Fibroblast of peridontal ligament (primary cell): ENCODE measurements at regions not wholly inside any gene's neighbourhood (a gene's known extent, or its start where the extent isn't known, plus 50 kb on each side); places are given as distances from the start of the nearest gene placed in this dataset.

ENCODE experiments used
- DNase-seq: peaks from one replicate; pipeline ENCODE4 v3.0.0-alpha.2; 2010; ENCODE audit errors: extremely low read depth

DNA sequence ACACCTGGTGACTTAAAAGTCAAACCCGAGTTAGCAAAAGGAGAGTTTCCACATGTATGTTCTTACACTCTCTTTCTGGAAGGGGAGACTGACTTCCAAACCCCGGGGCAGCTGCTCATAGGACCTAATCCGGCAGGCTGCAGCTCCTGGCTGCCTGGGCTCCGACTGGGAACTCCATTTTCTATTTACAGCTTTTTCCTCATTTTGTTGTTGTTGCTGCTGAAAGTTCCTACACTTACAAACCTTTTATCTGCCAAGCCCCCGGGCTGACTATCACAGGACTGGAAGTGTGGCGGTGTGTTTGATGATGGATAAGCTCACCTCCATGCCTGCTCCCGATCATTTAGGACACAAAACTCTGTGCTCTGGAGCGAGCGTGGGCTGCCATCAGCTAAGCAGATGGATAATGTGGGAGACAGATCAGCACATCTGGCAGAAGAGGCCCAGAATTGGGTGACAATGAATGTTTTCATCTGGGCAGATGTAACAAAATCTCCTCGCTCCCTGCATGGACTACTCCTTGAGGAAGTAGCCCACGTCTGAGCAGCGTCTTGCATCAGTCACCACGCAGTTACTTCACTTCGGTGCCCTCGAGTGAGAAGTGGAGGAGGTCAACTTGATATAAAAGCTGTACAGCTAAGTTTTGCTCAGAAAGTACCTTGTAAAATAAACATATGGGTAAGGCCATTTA is 114.4 kb upstream of the COPS8 start:
- no peak for DNase-seq

DNA sequence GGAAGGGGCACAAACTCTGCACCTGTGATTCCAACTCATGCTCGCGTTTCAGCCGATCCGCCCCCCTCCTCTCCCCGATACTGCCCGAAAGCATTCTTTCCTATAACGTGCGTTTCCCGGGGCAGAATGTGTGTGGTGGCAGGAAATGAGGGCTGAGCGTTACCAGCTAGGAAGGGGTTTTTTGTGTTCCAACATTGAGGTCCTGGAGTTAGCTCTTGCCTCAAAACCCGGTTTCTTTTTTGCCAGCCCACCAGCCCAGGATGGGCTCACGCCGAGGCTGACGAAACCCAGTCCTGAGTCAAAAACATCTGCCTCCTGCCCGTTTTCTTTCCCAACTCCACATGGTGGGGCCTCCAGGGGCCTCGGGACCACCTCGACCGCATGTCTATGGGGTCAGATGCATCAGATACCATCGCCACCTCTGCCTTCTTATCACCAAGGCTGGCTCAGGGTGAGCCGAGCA is 113.7 kb upstream of the COPS8 start:
- DNase-seq: no peak

DNA sequence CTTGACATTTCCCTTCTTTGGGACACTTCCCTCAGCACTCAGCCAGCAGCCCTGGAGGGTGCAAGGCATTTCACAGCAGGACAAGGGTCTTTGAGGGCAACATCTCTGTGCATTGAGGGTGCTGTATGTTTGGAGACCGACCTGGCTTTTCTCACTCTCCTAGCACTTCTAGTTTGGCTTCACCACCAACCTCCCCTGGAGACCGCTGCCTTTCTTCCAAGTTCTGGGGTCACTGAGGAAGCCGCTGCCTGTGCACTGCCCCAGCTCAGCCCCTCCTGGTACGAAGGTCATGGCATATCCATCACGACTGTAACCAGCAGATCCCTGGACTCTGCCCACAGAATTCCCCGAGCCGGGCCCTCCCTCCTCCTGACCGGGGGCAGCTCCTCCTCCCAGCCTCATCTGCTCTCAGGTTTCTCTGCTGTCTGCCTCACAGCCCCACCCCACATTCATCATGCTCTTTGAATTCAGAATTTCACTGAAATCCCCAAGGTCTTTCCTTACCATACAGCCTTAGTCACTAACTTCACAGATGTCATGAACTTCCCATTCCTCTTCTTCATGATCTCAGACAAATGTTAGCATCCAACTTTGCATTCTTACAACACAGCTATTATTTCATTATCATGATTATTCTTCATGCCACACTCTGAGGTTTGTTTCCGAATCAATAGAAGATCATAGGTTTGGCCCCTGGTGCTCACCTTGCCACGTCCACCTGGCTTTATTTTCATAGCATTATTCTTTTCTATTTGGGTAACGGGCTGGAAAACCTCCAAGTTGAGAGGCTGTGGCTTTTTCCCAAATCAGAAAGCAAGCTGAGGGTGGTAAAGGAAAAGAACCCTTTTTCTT is 113.0 kb upstream of the COPS8 start:
- peak; percentile 96 for DNase-seq

DNA sequence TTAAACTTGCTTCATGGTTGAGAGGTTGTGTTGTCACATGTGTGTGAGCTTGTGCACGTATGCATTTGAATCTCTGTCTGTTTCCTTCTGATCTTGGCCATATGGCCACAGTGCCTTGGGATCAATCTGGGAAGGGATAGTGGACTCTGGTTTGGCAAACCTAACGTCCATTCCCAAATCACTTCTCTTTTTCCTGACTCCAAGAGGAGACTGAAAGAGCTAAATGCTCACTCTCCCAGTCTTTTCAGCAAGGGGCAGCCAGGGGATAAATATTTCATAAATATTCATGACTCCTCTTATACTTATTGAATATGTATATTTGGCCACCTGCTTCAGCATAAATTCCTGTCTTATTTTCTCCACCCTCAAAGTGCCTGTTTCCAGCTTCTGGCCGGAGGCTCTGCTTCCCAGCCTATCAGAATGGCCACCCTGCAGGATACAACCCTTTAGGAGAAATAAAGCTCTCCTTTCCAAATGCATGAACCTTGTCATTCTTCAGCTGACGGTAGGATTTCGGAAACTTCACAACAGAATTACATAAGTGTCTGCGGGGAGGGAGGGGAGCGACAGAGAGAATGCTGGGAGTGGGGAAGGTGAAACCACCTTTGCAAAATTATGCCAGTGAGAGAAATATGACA is 112.2 kb upstream of the COPS8 start:
- DNase-seq: no peak

DNA sequence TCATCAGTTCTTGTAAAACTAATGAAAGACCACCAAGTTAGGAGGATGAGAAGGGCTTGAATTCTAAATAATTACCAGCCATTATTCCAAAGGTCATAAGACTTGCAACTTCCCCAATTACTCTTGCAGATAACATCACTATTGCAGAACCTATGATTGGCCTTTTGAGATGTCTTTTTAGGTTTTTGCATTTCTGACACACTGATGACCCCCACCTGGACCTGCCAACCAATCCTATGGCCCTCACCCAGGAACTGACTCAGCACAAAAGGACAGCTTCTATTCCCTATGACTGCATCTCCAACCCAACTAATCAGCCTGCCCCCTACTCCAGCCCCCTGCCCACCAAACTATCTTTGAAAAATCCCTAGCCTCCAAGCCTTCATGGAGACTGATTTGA is 111.5 kb upstream of the COPS8 start:
- no peak for DNase-seq

DNA sequence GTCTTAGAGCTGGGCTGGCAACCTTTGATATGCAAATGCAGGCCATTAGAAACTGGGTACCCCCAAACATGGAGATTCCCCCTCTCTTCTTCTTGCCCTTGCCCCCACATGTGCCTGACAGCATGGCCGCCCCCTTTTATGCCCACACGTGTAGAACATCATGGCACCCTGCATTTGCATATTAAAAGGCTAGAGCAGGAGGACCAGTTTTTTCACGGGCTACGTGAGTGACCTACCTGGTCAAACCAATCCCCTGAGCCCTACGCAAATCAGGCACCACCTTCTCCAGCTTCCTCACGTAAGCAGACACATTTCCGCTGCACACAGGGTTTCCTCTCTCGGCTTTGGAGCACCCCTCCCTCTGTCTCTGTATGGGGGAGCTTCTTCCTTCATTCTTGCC is 110.9 kb upstream of the COPS8 start:
- DNase-seq: no peak

DNA sequence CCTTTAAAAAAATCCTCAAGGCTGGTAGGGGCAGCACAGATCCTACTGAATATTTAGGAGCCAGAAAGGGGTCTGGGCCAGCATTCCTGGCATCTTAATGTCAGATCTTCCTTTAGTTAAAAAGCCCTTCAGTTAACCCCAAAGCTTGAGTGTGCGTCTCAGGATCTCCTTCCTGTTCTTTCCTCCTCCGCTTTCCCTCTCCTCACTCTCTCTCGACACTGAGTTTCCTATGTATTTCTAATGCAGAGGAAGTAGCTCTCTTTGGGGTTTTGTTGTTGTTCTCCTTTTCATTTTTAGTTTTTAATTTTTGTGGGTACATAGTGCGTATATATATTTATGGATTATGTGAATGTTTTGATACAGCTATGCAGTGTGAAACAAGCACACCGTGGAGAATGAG is 109.9 kb upstream of the COPS8 start:
- no peak for DNase-seq

DNA sequence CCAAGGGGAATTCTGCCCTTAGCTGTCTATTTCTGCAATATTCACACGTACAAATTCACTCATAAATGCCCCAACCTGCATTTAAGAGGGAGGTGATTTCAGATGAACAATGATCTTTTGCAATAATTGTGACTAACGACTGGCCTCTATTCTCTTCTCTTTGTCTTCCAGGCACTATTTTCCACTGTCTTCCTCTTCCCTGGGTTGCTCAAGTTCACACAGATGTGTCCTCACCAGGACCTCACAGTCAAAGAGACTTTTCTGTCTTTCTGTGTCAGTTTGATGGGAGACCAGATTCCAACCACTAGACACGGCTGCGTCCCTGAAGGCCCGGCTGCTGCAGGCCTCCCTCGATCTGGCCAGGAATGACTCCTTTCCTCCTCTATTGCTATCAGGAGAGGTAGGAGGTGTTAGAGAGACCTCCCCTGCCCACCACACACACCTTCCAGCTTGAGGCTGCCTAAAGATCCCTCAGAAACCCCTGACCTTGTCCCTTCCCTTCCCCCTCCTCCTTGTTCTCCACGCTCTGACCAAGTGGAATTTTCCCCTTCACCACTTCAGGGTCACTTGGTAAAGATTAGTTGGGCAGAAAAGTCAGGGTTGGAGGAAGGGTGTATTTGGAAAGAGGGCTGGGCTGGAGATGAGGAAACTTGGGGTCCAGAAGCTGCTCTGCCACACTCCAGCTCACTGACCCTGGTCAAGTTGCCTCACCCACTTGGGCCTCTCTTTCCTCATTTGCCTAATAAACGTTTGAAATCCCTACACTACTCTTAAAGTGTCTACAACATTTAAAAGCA is 109.2 kb upstream of the COPS8 start:
- DNase-seq: no peak

DNA sequence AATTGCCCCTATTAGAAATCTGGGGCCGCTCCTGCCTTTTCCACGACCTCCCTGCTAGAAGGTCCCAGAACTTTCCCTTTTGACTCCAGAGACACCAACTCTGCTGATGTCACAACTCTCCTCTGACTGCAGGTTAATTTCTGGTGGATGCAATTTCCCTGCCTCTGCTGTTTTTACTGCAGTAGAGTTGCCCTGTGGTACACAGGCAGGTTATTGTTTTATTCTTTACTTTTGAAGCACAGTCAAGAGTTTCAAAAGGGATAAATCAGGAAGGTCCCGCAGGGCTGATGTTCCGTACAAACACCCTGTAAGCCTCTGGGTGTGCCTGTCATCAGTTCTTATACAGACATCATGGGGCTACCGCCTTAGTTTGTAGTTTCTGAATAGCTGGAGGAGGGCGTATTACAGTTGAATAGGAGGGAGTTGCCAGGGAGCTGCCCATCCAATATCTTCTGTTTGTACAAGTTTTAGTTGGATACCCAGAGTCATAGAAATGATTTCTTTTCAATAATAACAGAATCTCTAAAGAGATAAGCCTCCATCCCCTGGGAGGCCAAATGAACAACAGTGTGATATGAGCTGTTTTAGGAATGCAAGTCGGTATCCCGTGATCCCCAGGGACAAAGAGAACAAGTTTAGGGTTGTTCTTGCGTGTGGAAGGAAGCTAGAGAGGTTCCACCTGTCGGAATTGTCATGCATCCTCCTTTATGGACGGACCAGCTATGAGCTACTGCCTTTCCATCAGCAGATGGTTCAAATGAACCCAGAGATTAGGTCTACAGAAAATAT is 108.4 kb upstream of the COPS8 start:
- DNase-seq: no peak

DNA sequence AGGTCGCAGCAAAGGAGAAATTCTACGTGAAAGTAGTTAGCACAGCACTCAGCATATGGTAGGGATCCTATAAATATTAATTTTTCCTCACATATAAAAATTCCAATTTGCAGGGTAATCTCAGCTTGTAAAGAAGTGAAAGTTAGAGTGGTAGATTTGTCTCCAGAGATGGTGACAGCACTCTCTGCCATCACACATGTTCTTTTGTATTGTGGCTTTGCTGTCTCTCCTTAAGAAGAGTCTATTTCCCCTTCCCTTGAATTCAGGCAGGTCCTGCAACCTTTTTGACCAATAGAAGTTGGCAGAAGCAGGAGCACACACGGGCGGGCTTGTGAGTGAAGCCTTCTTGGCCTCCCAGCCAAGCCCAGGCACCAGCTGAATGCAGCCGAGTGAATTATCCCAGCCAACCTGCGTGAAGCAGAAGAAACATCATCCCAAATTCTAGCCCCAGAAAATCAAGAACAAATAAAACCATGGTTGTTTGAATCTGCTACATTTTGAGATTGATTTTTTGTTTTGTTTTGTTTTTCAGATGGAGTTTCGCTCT is 107.8 kb upstream of the COPS8 start:
- no peak for DNase-seq

DNA sequence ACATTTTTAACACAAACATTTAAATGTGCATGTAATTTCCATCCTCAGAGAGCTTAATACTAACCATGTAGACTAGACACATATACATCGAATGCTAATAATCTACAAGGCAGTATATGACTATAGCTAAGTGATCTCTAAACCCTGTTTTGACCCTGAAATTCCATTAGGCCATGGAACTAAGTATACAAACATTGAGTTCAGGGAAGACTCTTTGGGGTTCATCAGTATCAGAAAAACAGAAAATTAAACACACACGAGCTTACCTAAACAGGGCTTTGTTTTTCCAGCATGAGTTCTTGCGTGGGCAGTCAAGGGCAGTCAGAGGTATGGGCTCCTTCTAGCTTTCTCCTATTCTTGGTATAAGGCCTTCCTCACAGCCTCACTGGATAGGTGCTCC is 106.0 kb upstream of the COPS8 start:
- DNase-seq: no peak

DNA sequence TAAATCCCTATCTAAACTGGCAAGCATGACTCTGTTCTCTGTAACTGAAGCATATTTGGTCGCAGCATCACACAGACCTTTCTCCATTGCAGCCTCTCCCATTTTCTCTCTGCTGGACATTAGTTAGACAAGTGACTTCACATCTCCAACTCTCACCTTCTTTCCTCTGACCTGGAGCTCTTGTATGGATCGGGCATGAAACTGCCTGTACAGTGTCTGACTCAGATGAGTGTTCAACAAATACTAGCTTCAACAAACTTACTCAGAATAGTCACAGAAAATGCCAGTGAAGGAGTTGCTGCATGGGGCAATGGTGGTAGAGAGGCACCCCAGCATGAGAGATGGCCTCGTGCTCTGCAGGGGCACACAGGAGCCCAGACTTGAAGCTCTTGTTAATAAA is 104.7 kb upstream of the COPS8 start:
- DNase-seq: no peak

DNA sequence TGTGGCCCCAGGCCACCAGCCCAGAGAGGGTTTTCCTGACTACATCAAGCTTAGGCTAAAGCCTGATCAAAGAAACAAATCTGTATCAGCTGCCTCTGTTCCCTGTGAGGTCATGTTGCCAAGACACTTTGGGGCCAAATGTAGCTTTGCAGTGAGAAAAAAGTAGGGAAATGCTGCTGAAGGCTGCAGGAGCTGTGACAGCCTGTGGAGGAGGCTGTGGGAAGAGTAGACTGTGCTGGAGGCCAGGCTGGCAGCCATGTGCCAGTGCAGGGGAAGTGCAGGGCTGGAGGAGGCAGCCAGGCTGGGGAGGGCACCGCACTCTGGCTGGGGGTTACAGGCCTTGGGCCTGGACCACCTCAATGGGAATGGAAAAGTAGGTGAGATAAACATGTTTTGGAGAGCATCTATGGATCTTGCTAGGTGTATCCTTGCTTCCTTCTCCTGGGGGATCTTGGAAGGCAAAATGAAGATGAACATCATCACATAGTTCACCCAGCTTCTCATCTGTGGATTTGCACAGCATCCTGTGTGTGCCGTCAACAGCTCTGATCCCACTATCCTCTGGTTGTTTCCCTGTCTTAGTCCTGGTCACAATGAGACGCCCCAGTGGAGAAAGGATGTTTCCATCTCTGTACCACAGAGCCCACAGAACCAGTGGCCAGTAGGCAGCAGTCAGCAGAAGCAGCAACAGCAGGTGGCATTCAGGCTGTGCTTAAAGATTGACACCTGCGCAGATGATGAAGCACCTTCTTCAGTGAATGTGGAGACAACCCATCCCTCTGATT is 103.8 kb upstream of the COPS8 start:
- DNase-seq: no peak

DNA sequence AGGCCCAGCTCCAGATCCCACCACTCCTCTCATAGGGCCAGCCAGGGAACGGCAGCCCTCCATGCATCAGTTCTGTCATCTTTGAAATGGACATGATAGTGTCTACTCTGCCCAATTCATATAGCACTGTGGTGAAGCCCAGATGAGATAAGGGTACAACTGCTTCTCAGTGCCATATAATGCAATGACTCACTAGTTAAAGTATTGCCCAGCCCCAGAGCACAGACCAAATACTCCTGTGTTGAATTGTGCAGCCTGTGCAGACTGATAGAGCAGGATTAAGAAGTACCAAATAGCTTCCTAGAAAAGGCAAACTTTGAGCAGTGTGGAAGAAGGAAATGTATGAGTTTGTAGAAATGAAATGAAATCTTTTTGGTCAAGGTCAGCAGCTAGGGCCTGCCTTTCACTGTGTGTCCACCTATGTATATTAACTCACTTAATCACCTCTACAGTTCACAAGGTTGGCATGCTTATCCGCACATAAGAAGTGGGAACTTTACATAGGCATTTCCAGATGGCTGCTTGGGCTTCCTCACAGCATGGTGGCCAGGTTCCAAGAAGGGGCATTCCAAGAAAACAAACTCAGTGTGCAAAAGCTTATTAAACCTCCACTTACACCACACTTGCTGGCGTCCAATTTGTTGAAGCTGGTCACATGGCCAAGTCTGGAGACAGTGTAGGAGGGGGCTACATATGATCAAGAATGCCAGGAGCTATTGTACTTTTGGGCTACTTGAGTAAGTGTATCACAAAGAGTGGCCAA is 102.8 kb upstream of the COPS8 start:
- DNase-seq: no peak

DNA sequence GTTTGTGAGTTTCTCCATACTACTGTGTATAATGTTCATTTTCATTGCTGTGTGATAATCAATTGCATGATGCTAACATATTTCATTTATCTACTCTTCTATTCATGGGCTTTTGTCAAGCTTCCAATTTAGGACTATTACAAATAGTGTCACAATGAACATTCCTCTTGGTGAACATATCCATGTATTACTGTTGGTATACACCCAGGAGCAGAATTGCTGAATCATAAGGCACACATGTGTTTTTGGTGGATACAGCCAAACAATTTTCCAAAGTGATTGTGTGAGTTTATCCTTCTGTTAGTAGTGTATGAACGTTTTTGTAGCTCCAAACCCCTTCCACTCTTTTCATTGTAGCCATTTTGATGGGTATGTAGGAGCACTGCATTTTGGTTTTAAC is 101.6 kb upstream of the COPS8 start:
- DNase-seq: peak; percentile 66

DNA sequence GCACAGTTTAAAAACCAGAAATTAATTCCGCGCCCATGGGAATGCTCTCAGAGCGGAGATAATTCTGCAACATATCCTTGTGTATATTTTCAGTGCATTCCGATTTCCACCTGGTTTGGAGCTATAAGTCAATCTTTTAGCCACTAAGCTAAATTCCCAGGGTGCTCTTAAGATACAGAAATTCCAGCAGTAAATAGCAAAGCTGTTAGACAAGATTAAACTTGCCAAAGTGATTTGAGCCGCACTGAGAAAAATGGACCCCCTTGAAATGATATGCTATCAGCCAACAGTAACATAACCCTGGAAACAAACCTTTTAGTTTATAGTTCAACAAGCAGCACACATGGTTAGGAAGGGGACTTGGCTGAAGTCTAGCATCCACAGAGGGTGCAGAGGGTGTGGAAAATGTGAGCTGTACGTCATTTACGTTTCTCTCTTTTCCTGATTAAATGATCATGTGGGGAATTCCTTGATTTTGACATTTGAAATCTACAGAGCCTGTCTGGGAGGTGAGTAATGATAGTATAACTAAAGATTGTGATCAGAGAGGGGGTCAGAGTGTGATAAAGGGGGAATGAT is 99.8 kb upstream of the COPS8 start:
- DNase-seq: no peak

DNA sequence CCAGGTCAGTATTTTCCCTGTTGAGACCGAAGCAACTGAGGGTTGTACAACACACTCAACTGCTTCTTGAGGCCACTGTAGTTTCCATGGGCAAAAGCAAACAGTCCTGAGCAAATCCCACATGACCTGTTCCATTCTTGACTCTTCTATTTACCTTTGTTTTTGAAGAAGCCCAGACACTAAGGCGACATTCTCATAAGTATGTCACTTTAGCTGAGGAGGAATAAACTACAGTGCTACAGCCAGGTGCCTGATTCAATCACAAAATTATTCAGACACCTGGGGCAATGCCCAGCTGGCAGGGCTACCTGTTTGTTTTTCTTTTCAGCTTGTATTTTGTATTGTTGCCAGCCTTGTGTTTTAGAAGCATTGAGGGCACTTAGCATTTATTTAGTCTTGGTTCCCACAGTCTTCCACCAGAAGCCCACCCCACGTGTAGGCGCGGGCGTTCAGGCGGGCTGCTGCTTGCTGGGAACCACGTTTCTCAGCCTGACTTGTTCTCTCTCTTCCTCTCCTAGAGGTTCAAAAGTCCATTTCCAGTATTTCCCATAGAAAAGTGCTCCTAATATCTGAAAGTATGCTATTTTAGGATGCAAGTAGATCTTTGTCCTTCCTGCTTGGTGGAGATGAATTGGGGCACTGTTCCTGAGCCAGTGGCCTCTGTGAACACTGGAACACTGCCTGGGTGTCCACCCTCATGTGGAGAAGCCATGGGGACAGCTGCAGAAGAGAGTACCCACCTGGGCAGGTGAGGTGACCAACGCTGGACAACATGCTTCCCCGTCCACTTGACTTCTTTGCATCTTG is 99.0 kb upstream of the COPS8 start:
- no peak for DNase-seq

DNA sequence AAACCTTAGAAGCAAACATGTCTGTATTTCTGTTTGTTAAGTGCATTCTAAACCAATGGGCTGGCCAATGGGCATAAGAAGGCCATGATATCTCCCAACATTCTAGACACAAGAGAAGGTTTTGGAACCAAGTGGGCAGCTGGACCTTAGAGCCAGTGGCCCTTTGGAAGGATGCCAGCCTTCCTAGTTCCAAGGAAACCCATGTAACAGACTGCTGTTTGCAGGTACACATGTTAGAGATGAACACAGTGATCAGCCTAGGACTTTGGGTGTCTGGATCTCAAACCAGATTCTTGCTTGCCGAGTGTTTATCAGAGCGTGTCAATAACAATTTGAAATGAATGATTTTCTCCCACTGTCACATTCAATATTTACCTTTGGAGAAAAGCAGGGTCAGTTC is 97.5 kb upstream of the COPS8 start:
- no peak for DNase-seq
